WERI-Rb-1 (cell line): ENCODE measurements at regions not wholly inside any gene's neighbourhood (a gene's known extent, or its start where the extent isn't known, plus 50 kb on each side); places are given as distances from the start of the nearest gene placed in this dataset.

Experiments
- DNase-seq: peaks from one replicate; pipeline ENCODE4 v3.0.0-alpha.2; 2020
- H3K27ac ChIP-seq: fragments of 250-450 bp; sonication (Bioruptor Pico); 2 replicates; pipeline ENCODE4 v1.5.1; 2020; ENCODE audit warnings: mild to moderate bottlenecking, moderate library complexity
- H3K27me3 ChIP-seq: fragments of 250-450 bp; sonication (Bioruptor Pico); 2 replicates; pipeline ENCODE4 v1.5.1; 2021; ENCODE audit warnings: mild to moderate bottlenecking, low read depth, moderate library complexity; ENCODE audit not compliant: insufficient read depth, severe bottlenecking
- H3K36me3 ChIP-seq: fragments of 250-450 bp; sonication (Bioruptor Pico); 2 replicates; pipeline ENCODE4 v1.5.1; 2020; ENCODE audit warnings: mild to moderate bottlenecking, moderate library complexity
- H3K4me3 ChIP-seq: 2 replicates; pipeline ENCODE4 v1.5.1; 2011; ENCODE audit warnings: low read depth, mild to moderate bottlenecking, control low read depth, low read length
- H3K9me3 ChIP-seq: fragments of 250-450 bp; sonication (Bioruptor Pico); 2 replicates; pipeline ENCODE4 v1.5.1; 2021; ENCODE audit warnings: mild to moderate bottlenecking, moderate library complexity; ENCODE audit not compliant: severe bottlenecking
- CTCF ChIP-seq: IDR thresholded peaks from 2 replicates; pipeline ENCODE4 v1.5.1; 2011; ENCODE audit warnings: low read depth, mild to moderate bottlenecking, control low read depth, inconsistent platforms, low read length

- no peak overlapping the region for H3K4me3 ChIP-seq
- TF ChIP-seq CTCF: no peak
- no peak for DNase-seq
- H3K36me3 ChIP-seq: no peaks in the 10 kb centered on the region
- no peak overlapping the region for H3K27ac ChIP-seq
- no peaks in the 10 kb centered on the region for H3K9me3 ChIP-seq
- H3K27me3 ChIP-seq: no peaks in the 10 kb centered on the region
These were observed 268.9 kb upstream of the PDE4D start for GRCh38 chr5:60162441-60162840.

GRCh38 chr5:60161340-60161934 lies 267.9 kb upstream of the PDE4D start:
- TF ChIP-seq CTCF: peak; percentile 34; the same call in 1 of the 2 replicates
- no peak for DNase-seq
- no peaks in the 10 kb centered on the region for H3K27me3 ChIP-seq
- no peaks in the 10 kb centered on the region for H3K36me3 ChIP-seq
- H3K4me3 ChIP-seq: no peak overlapping the region
- no peak overlapping the region for H3K27ac ChIP-seq
- no peaks in the 10 kb centered on the region for H3K9me3 ChIP-seq

- no peak for DNase-seq
- no peak for TF ChIP-seq CTCF
- no peak overlapping the region for H3K27ac ChIP-seq
These were observed 255.6 kb upstream of the PDE4D start for GRCh38 chr5:60149081-60149480.

GRCh38 chr5:60148366-60148765 lies 254.8 kb upstream of the PDE4D start:
- no peaks in the 10 kb centered on the region for H3K9me3 ChIP-seq
- H3K27me3 ChIP-seq: no peaks in the 10 kb centered on the region
- H3K4me3 ChIP-seq: no peak overlapping the region
- no peak for TF ChIP-seq CTCF
- no peak for DNase-seq
- H3K36me3 ChIP-seq: no peaks in the 10 kb centered on the region
- no peak overlapping the region for H3K27ac ChIP-seq

More at GRCh38 chr5:60149081-60149480, 255.6 kb upstream of the PDE4D start:
- H3K9me3 ChIP-seq: no peaks in the 10 kb centered on the region
- no peaks in the 10 kb centered on the region for H3K36me3 ChIP-seq
- no peak overlapping the region for H3K4me3 ChIP-seq
- H3K27me3 ChIP-seq: no peaks in the 10 kb centered on the region

- Histone ChIP-seq H3K27ac (no peak overlapping the region), H3K36me3 (no peaks in the 10 kb centered on the region), H3K27me3 (no peaks in the 10 kb centered on the region), H3K9me3 (no peaks in the 10 kb centered on the region), H3K4me3 (no peak overlapping the region)
- TF ChIP-seq CTCF: no peak
- DNase-seq: no peak
These were observed 254.3 kb upstream of the PDE4D start for GRCh38 chr5:60147791-60148190.

GRCh38 chr5:60143942-60144549 lies 250.5 kb upstream of the PDE4D start:
- H3K4me3 ChIP-seq: no peak overlapping the region
- no peak overlapping the region for H3K27ac ChIP-seq
- TF ChIP-seq CTCF: no peak
- no peak for DNase-seq
- H3K36me3 ChIP-seq: no peaks in the 10 kb centered on the region
- H3K27me3 ChIP-seq: no peaks in the 10 kb centered on the region
- H3K9me3 ChIP-seq: no peaks in the 10 kb centered on the region
